SK-N-SH treated with all-trans-retinoic acid at 6 μM for 48 hours (cell line): ENCODE measurements at regions not wholly inside any gene's neighbourhood (a gene's known extent, or its start where the extent isn't known, plus 50 kb on each side); places are given as distances from the start of the nearest gene placed in this dataset.

Source experiments
- ATAC-seq: fragments of 200-7000 bp; cut with Tn5 transposase; 3 replicates; pipeline ENCODE4 v1.9.1; 2020; ENCODE audit warnings: mild to moderate bottlenecking, moderate library complexity
- ARNTL ChIP-seq: fragments of 450-650 bp; formaldehyde crosslinking; IDR thresholded peaks from 2 replicates; pipeline ENCODE4 v1.5.0; 2020; ENCODE audit warnings: low read depth, mild to moderate bottlenecking, moderate library complexity, borderline replicate concordance
- BACH2 ChIP-seq: fragments of 250-450 bp; sonication (Bioruptor Pico); IDR thresholded peaks from 2 replicates; pipeline ENCODE4 v1.9.0; 2021; ENCODE audit warnings: mild to moderate bottlenecking, borderline replicate concordance
- CSDC2 ChIP-seq: fragments of 250-450 bp; sonication (Bioruptor Pico); IDR thresholded peaks from 2 replicates; pipeline ENCODE4 v1.5.0; 2020; ENCODE audit warnings: mild to moderate bottlenecking, moderate library complexity
- ESRRG ChIP-seq: fragments of 250-450 bp; sonication (Bioruptor Pico); IDR thresholded peaks from 2 replicates; pipeline ENCODE4 v1.6.1; 2021; ENCODE audit warnings: mild to moderate bottlenecking
- GLIS3 ChIP-seq: fragments of 250-450 bp; sonication (Bioruptor Pico); IDR thresholded peaks from 2 replicates; pipeline ENCODE4 v1.5.0; 2020; ENCODE audit warnings: mild to moderate bottlenecking, moderate library complexity
- ISL1 ChIP-seq: fragments of 250-450 bp; sonication (Bioruptor Pico); IDR thresholded peaks from 2 replicates; pipeline ENCODE4 v2.1.2; 2022; ENCODE audit warnings: mild to moderate bottlenecking, moderate library complexity
- OSR1 ChIP-seq: fragments of 250-450 bp; sonication (Bioruptor Pico); IDR thresholded peaks from 2 replicates; pipeline ENCODE4 v1.8.0; 2022; ENCODE audit warnings: moderate library complexity, mild to moderate bottlenecking, inconsistent platforms
- PPARA ChIP-seq: fragments of 250-450 bp; sonication (Bioruptor Pico); IDR thresholded peaks from 2 replicates; pipeline ENCODE4 v1.5.0; 2020; ENCODE audit warnings: mild to moderate bottlenecking, borderline replicate concordance
- SNAI2 ChIP-seq: fragments of 250-450 bp; sonication (Bioruptor Pico); IDR thresholded peaks from 2 replicates; pipeline ENCODE4 v1.5.0; 2020; ENCODE audit warnings: mild to moderate bottlenecking, moderate library complexity
- TCF4 ChIP-seq: fragments of 250-450 bp; sonication (Bioruptor Pico); IDR thresholded peaks from 2 replicates; pipeline ENCODE4 v1.8.0; 2021; ENCODE audit warnings: mild to moderate bottlenecking, moderate library complexity, borderline replicate concordance
- TOX ChIP-seq: fragments of 250-450 bp; sonication (Bioruptor Pico); IDR thresholded peaks from 2 replicates; pipeline ENCODE4 v1.8.0; 2021; ENCODE audit warnings: mild to moderate bottlenecking, moderate library complexity, borderline replicate concordance
- ZC3H10 ChIP-seq: fragments of 250-450 bp; sonication (Bioruptor Pico); IDR thresholded peaks from 2 replicates; pipeline ENCODE4 v1.5.1; 2021; ENCODE audit warnings: mild to moderate bottlenecking, moderate library complexity
- ZFP30 ChIP-seq: fragments of 450-650 bp; formaldehyde crosslinking; IDR thresholded peaks from 2 replicates; pipeline ENCODE4 v1.5.0; 2022; ENCODE audit warnings: mild to moderate bottlenecking, moderate library complexity
- ZNF70 ChIP-seq: fragments of 450-650 bp; formaldehyde crosslinking; IDR thresholded peaks from 2 replicates; pipeline ENCODE4 v1.5.0; 2020; ENCODE audit warnings: mild to moderate bottlenecking, moderate library complexity
- ZNF8 ChIP-seq: fragments of 450-650 bp; formaldehyde crosslinking; IDR thresholded peaks from 2 replicates; pipeline ENCODE4 v1.5.0; 2020; ENCODE audit warnings: mild to moderate bottlenecking, moderate library complexity
- TF ChIP-seq, protein P1 (sequence below): fragments of 250-450 bp; sonication (Bioruptor Pico); IDR thresholded peaks from 2 replicates; pipeline ENCODE4 v1.5.0; 2020; ENCODE audit warnings: mild to moderate bottlenecking, moderate library complexity
- TF ChIP-seq, protein P2 (sequence below): fragments of 250-450 bp; sonication (Bioruptor Pico); IDR thresholded peaks from 2 replicates; pipeline ENCODE4 v1.5.1; 2021; ENCODE audit warnings: mild to moderate bottlenecking, moderate library complexity
- TF ChIP-seq, protein P3 (sequence below): fragments of 250-450 bp; sonication (Bioruptor Pico); IDR thresholded peaks from 2 replicates; pipeline ENCODE4 v1.5.1; 2020; ENCODE audit warnings: low read depth, mild to moderate bottlenecking, moderate library complexity
- TF ChIP-seq, protein P4 (sequence below): fragments of 250-450 bp; sonication (Bioruptor Pico); IDR thresholded peaks from 2 replicates; pipeline ENCODE4 v1.8.0; 2020; ENCODE audit warnings: mild to moderate bottlenecking, moderate library complexity, borderline replicate concordance
- TF ChIP-seq, protein P5 (sequence below): fragments of 250-450 bp; sonication (Bioruptor Pico); IDR thresholded peaks from 2 replicates; pipeline ENCODE4 v1.8.0; 2021; ENCODE audit warnings: low read depth, mild to moderate bottlenecking, moderate library complexity, borderline replicate concordance

DNA sequence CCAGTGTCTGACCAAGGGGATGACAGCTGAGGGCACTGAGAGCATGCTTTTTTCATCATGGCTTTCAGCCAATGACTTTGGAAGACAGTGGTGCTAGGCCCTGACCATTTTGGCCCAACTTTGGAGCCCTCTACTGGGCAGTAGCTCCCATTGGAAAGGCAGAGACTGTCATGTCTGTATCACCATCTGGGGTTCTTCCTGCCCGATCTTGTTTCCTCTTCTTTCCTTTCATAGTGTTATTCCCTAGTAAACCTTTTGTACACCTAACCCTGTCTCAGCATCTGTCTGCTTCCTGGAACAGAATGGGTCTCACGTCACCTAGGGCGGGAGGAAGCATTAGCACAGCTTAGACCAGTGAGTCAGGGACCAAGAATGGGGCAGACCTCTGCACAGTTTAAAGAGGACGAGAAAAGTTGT, 97.4 kb upstream of the MAST4 start:
- TF ChIP-seq TOX (no peak), ISL1 (CRISPR knock-in tag) (no peak), SNAI2 (no peak), ZC3H10 (CRISPR knock-in tag) (no peak), PPARA (CRISPR knock-in tag) (no peak), OSR1 (CRISPR knock-in tag) (no peak), ARNTL (CRISPR knock-in tag) (no peak), ZNF8 (CRISPR knock-in tag) (no peak), GLIS3 (no peak), ZFP30 (CRISPR knock-in tag) (no peak), BACH2 (CRISPR knock-in tag) (no peak), TCF4 (CRISPR knock-in tag) (no peak), ESRRG (CRISPR knock-in tag) (no peak)
- TF ChIP-seq, protein P1, sequence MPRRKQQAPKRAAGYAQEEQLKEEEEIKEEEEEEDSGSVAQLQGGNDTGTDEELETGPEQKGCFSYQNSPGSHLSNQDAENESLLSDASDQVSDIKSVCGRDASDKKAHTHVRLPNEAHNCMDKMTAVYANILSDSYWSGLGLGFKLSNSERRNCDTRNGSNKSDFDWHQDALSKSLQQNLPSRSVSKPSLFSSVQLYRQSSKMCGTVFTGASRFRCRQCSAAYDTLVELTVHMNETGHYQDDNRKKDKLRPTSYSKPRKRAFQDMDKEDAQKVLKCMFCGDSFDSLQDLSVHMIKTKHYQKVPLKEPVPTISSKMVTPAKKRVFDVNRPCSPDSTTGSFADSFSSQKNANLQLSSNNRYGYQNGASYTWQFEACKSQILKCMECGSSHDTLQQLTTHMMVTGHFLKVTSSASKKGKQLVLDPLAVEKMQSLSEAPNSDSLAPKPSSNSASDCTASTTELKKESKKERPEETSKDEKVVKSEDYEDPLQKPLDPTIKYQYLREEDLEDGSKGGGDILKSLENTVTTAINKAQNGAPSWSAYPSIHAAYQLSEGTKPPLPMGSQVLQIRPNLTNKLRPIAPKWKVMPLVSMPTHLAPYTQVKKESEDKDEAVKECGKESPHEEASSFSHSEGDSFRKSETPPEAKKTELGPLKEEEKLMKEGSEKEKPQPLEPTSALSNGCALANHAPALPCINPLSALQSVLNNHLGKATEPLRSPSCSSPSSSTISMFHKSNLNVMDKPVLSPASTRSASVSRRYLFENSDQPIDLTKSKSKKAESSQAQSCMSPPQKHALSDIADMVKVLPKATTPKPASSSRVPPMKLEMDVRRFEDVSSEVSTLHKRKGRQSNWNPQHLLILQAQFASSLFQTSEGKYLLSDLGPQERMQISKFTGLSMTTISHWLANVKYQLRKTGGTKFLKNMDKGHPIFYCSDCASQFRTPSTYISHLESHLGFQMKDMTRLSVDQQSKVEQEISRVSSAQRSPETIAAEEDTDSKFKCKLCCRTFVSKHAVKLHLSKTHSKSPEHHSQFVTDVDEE (CRISPR knock-in tag): no peak
- TF ChIP-seq, protein P2, sequence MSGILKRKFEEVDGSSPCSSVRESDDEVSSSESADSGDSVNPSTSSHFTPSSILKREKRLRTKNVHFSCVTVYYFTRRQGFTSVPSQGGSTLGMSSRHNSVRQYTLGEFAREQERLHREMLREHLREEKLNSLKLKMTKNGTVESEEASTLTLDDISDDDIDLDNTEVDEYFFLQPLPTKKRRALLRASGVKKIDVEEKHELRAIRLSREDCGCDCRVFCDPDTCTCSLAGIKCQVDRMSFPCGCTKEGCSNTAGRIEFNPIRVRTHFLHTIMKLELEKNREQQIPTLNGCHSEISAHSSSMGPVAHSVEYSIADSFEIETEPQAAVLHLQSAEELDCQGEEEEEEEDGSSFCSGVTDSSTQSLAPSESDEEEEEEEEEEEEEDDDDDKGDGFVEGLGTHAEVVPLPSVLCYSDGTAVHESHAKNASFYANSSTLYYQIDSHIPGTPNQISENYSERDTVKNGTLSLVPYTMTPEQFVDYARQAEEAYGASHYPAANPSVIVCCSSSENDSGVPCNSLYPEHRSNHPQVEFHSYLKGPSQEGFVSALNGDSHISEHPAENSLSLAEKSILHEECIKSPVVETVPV (CRISPR knock-in tag): no peak
- TF ChIP-seq, protein P3, sequence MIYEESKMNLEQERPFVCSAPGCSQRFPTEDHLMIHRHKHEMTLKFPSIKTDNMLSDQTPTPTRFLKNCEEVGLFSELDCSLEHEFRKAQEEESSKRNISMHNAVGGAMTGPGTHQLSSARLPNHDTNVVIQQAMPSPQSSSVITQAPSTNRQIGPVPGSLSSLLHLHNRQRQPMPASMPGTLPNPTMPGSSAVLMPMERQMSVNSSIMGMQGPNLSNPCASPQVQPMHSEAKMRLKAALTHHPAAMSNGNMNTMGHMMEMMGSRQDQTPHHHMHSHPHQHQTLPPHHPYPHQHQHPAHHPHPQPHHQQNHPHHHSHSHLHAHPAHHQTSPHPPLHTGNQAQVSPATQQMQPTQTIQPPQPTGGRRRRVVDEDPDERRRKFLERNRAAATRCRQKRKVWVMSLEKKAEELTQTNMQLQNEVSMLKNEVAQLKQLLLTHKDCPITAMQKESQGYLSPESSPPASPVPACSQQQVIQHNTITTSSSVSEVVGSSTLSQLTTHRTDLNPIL (CRISPR knock-in tag): no peak
- TF ChIP-seq, protein P4, sequence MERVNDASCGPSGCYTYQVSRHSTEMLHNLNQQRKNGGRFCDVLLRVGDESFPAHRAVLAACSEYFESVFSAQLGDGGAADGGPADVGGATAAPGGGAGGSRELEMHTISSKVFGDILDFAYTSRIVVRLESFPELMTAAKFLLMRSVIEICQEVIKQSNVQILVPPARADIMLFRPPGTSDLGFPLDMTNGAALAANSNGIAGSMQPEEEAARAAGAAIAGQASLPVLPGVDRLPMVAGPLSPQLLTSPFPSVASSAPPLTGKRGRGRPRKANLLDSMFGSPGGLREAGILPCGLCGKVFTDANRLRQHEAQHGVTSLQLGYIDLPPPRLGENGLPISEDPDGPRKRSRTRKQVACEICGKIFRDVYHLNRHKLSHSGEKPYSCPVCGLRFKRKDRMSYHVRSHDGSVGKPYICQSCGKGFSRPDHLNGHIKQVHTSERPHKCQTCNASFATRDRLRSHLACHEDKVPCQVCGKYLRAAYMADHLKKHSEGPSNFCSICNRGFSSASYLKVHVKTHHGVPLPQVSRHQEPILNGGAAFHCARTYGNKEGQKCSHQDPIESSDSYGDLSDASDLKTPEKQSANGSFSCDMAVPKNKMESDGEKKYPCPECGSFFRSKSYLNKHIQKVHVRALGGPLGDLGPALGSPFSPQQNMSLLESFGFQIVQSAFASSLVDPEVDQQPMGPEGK: no peak
- TF ChIP-seq, protein P5, sequence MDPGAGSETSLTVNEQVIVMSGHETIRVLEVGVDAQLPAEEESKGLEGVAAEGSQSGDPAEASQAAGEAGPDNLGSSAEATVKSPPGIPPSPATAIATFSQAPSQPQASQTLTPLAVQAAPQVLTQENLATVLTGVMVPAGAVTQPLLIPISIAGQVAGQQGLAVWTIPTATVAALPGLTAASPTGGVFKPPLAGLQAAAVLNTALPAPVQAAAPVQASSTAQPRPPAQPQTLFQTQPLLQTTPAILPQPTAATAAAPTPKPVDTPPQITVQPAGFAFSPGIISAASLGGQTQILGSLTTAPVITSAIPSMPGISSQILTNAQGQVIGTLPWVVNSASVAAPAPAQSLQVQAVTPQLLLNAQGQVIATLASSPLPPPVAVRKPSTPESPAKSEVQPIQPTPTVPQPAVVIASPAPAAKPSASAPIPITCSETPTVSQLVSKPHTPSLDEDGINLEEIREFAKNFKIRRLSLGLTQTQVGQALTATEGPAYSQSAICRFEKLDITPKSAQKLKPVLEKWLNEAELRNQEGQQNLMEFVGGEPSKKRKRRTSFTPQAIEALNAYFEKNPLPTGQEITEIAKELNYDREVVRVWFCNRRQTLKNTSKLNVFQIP (CRISPR knock-in tag): no peak
- TF ChIP-seq, all 23 proteins: peak for 0
- no peak for ATAC-seq

DNA sequence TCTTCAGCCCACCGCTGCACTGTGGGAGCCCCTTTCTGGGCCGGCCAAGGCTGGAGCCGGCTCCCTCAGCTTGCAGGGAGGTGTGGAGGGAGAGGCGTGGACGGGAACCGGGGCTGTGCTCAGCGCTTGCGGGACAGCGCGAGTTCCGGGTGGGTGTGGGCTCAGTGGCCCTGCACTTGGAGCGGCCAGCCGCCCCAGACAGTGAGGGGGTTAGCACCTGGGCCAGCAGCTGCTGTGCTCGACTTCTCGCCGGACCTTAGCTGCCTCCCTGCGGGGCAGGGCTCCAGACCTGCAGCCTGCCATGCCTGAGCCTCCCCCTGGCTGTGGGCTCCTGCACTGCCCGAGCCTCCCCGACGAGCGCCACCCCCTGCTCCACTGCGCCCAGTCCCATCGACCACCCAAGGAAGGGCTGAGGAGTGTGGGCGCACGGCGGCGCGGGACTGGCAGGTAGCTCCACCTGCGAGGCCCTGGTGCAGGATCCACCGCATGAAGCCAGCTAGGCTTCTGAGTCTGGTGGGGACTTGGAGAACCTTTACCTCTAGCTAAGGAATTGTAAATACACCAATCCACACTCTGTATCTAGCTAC, 92.9 kb upstream of the MAST4 start:
- no peak for TF ChIP-seq CSDC2 (CRISPR knock-in tag)
- ATAC-seq: no peak

DNA sequence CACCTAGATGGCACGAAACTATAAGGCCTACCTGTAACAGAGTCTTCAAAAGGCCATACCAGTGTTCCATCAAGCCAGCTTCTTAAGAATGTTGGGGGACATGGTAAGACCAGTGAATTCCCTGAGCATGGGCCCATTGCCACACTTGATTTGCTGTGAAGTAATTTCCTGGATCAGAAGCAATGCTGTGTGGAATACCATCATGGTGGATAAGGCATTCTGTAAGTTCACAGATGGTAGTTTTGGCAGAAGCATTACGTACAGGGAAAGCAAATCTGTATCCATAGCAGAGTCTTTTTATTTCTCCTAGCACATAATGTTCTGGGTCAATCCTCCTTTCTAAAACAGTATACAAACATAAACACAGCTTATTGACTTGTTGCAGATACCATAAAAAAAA, 89.1 kb upstream of the MAST4 start:
- ATAC-seq: no peak
- TF ChIP-seq, protein P1 (CRISPR knock-in tag): no peak
- TF ChIP-seq, protein P2 (CRISPR knock-in tag): no peak
- TF ChIP-seq CSDC2 (CRISPR knock-in tag) (no peak), ZNF70 (CRISPR knock-in tag) (no peak), OSR1 (CRISPR knock-in tag) (no peak), SNAI2 (no peak), BACH2 (CRISPR knock-in tag) (no peak), ISL1 (CRISPR knock-in tag) (no peak), TCF4 (CRISPR knock-in tag) (no peak), ZC3H10 (CRISPR knock-in tag) (no peak), TOX (no peak)
